ENCODE measurements at regions not wholly inside any gene's neighbourhood (a gene's known extent, or its start where the extent isn't known, plus 50 kb on each side); places are given as distances from the start of the nearest gene placed in this dataset.

- Histone ChIP-seq H3K27me3 (replicated peaks; ENCODE audit: control insufficient read depth, insufficient read depth, low read length) (no peaks in the 10 kb centered on the region), H3K9ac (ENCODE audit: low read length) (no peak overlapping the region), H3K4me3 (ENCODE audit: low read length) (no peak overlapping the region), H3K9me3 (ENCODE audit: control insufficient read depth, low read length) (peaks cover 5% of the 10 kb centered on the region), H3K4me1 (ENCODE audit: control insufficient read depth, insufficient read depth, low read length) (no peaks in the 10 kb centered on the region), H3K36me3 (ENCODE audit: control insufficient read depth, insufficient read depth, low read length, severe bottlenecking) (no peaks in the 10 kb centered on the region)
- peak; percentile 15 for DNase-seq (ENCODE audit: low read depth)
These were observed 769.5 kb upstream of the LUZP2 start for GRCh38 chr11:23727387-23727786.

DNA sequence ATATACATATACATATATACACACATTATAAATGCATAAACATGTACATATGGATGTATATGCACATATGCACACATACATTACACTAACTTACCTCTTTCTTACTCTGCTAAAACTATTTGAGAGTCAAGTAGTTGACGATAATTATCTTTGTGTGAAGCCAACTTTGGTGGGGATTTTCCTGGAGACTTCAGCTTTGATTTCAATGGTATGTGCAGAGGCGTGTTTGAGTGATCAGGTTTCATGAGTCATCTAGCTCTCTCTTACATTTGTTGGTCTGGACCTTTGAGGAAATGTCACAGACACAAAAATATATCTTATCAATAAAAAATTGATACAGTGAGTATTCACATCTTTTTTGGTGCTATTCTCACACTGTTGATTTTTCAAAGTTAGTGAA, 769.1 kb upstream of the LUZP2 start:
- H3K27me3 ChIP-seq (replicated peaks; ENCODE audit: control insufficient read depth, insufficient read depth, low read length) = no peaks in the 10 kb centered on the region
- H3K4me1 ChIP-seq (ENCODE audit: control insufficient read depth, insufficient read depth, low read length) = no peaks in the 10 kb centered on the region
- peak; percentile 84 for DNase-seq (ENCODE audit: low read depth)
- H3K4me3 ChIP-seq (ENCODE audit: low read length) = no peak overlapping the region
- no peak overlapping the region for H3K9ac ChIP-seq (ENCODE audit: low read length)
- H3K36me3 ChIP-seq (ENCODE audit: control insufficient read depth, insufficient read depth, low read length, severe bottlenecking) = no peaks in the 10 kb centered on the region
- peaks cover 5% of the 10 kb centered on the region for H3K9me3 ChIP-seq (ENCODE audit: control insufficient read depth, low read length)

- Histone ChIP-seq H3K4me1 (ENCODE audit: control insufficient read depth, insufficient read depth, low read length) (no peaks in the 10 kb centered on the region), H3K9me3 (ENCODE audit: control insufficient read depth, low read length) (peaks cover 2% of the 10 kb centered on the region), H3K36me3 (ENCODE audit: control insufficient read depth, insufficient read depth, low read length, severe bottlenecking) (no peaks in the 10 kb centered on the region), H3K27me3 (replicated peaks; ENCODE audit: control insufficient read depth, insufficient read depth, low read length) (no peaks in the 10 kb centered on the region), H3K4me3 (ENCODE audit: low read length) (no peak overlapping the region), H3K9ac (ENCODE audit: low read length) (no peak overlapping the region)
- no peak for DNase-seq (ENCODE audit: low read depth)
These were observed 767.8 kb upstream of the LUZP2 start for GRCh38 chr11:23729088-23729487.

GRCh38 chr11:23730307-23730998, 766.4 kb upstream of the LUZP2 start:
- no peak for DNase-seq (ENCODE audit: low read depth)
- H3K4me1 ChIP-seq (ENCODE audit: control insufficient read depth, insufficient read depth, low read length) = no peaks in the 10 kb centered on the region

GRCh38 chr11:23732026-23732425, 764.8 kb upstream of the LUZP2 start:
- Histone ChIP-seq H3K27me3 (replicated peaks; ENCODE audit: control insufficient read depth, insufficient read depth, low read length) (no peaks in the 10 kb centered on the region), H3K4me1 (ENCODE audit: control insufficient read depth, insufficient read depth, low read length) (no peaks in the 10 kb centered on the region), H3K9ac (ENCODE audit: low read length) (no peak overlapping the region), H3K4me3 (ENCODE audit: low read length) (no peak overlapping the region), H3K36me3 (ENCODE audit: control insufficient read depth, insufficient read depth, low read length, severe bottlenecking) (no peaks in the 10 kb centered on the region), H3K9me3 (ENCODE audit: control insufficient read depth, low read length) (peaks cover 6% of the 10 kb centered on the region)
- DNase-seq (ENCODE audit: low read depth) = peak; percentile 39

More at GRCh38 chr11:23730307-23730998, 766.4 kb upstream of the LUZP2 start:
- Histone ChIP-seq H3K36me3 (ENCODE audit: control insufficient read depth, insufficient read depth, low read length, severe bottlenecking) (no peaks in the 10 kb centered on the region), H3K9ac (ENCODE audit: low read length) (no peak overlapping the region), H3K27me3 (replicated peaks; ENCODE audit: control insufficient read depth, insufficient read depth, low read length) (no peaks in the 10 kb centered on the region), H3K4me3 (ENCODE audit: low read length) (no peak overlapping the region), H3K9me3 (ENCODE audit: control insufficient read depth, low read length) (peaks cover 2% of the 10 kb centered on the region)

DNA sequence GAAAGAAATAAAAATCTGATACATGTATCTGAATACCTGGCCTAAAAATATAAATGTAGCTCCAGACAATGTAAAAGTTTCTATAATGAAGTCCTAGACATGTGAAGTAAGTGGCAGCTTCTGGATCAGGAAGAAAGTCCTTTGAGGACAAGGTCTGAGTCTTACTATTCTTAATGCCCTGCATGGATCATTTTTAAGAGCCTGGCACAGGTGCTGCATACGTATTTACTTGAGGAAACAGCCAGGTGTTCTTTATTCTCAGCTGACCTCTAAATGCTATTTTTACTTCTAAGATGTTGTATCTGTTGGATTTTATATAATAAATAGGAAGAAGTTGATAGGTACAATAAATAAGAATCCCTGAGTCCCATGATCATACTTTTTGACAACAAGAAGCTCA, 750.0 kb upstream of the LUZP2 start:
- no peaks in the 10 kb centered on the region for H3K36me3 ChIP-seq (ENCODE audit: control insufficient read depth, insufficient read depth, low read length, severe bottlenecking)
- no peaks in the 10 kb centered on the region for H3K9me3 ChIP-seq (ENCODE audit: control insufficient read depth, low read length)
- no peak overlapping the region for H3K9ac ChIP-seq (ENCODE audit: low read length)
- no peaks in the 10 kb centered on the region for H3K27me3 ChIP-seq (replicated peaks; ENCODE audit: control insufficient read depth, insufficient read depth, low read length)
- H3K4me3 ChIP-seq (ENCODE audit: low read length) = no peak overlapping the region
- peaks cover 5% of the 10 kb centered on the region for H3K4me1 ChIP-seq (ENCODE audit: control insufficient read depth, insufficient read depth, low read length)
- no peak for DNase-seq (ENCODE audit: low read depth)

DNA sequence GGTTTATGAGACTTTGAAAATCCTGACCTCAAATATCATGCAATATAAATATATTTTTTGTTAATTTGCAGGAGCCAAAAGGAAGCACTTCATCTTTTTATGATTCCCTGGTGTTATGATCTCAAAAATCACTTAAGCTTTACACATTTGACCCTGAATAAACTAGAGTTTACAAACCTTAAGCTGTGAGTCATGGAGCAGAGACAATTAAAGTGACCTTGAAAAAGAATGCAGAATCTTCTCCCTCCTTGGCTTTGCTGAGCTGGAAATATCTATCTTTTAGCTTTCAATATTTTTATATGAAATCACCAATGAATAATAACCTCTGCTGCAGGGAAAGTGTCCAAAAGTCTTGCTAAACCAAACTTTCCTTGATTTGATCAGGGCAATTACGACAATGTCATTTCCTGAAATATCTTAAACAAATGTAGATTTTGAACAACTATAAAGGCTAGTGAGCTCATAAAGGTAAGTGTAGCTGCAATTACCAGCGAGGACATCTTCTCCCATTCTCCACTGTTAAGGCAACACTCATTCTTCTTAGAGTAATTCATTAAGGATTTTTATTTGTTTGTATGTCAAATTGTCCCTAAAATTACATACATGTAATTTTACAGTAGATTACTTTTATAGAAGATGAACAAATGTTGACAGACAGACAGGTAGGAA, 747.0 kb upstream of the LUZP2 start:
- peaks cover 5% of the 10 kb centered on the region for H3K4me1 ChIP-seq (ENCODE audit: control insufficient read depth, insufficient read depth, low read length)
- H3K36me3 ChIP-seq (ENCODE audit: control insufficient read depth, insufficient read depth, low read length, severe bottlenecking) = no peaks in the 10 kb centered on the region
- no peak for DNase-seq (ENCODE audit: low read depth)
- no peak overlapping the region for H3K4me3 ChIP-seq (ENCODE audit: low read length)
- no peaks in the 10 kb centered on the region for H3K27me3 ChIP-seq (replicated peaks; ENCODE audit: control insufficient read depth, insufficient read depth, low read length)
- H3K9me3 ChIP-seq (ENCODE audit: control insufficient read depth, low read length) = no peaks in the 10 kb centered on the region
- no peak overlapping the region for H3K9ac ChIP-seq (ENCODE audit: low read length)

- no peak overlapping the region for H3K4me3 ChIP-seq (ENCODE audit: low read length)
- DNase-seq (ENCODE audit: low read depth) = no peak
These were observed 745.6 kb upstream of the LUZP2 start for GRCh38 chr11:23751280-23751679.

DNA sequence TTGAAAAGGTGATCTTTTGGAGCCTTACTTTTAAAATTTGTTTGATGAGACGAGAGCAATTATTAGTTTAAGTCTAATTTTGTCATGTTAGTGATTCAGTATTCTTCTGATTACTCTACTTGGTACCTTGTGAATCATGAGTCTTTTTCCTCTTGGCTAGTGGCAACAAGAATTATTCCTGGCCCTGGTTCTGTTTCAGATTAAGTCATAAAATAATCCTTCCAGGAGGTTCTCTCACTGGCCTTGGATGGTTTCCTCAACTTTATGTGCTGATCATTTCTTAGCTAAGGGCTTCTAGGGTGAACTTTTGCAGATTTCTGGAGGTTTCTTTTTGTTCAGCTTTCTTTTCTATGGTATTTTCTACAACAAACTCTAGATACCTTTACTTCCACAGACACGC, 741.8 kb upstream of the LUZP2 start:
- Histone ChIP-seq H3K9me3 (ENCODE audit: control insufficient read depth, low read length) (no peaks in the 10 kb centered on the region), H3K4me3 (ENCODE audit: low read length) (no peak overlapping the region), H3K4me1 (ENCODE audit: control insufficient read depth, insufficient read depth, low read length) (peaks cover 12% of the 10 kb centered on the region), H3K36me3 (ENCODE audit: control insufficient read depth, insufficient read depth, low read length, severe bottlenecking) (no peaks in the 10 kb centered on the region), H3K27me3 (replicated peaks; ENCODE audit: control insufficient read depth, insufficient read depth, low read length) (no peaks in the 10 kb centered on the region), H3K9ac (ENCODE audit: low read length) (no peak overlapping the region)
- peak; percentile 0 for DNase-seq (ENCODE audit: low read depth)

More at GRCh38 chr11:23751280-23751679, 745.6 kb upstream of the LUZP2 start:
- no peaks in the 10 kb centered on the region for H3K27me3 ChIP-seq (replicated peaks; ENCODE audit: control insufficient read depth, insufficient read depth, low read length)
- H3K4me1 ChIP-seq (ENCODE audit: control insufficient read depth, insufficient read depth, low read length) = peaks cover 16% of the 10 kb centered on the region
- no peaks in the 10 kb centered on the region for H3K36me3 ChIP-seq (ENCODE audit: control insufficient read depth, insufficient read depth, low read length, severe bottlenecking)
- no peaks in the 10 kb centered on the region for H3K9me3 ChIP-seq (ENCODE audit: control insufficient read depth, low read length)
- H3K9ac ChIP-seq (ENCODE audit: low read length) = no peak overlapping the region

DNA sequence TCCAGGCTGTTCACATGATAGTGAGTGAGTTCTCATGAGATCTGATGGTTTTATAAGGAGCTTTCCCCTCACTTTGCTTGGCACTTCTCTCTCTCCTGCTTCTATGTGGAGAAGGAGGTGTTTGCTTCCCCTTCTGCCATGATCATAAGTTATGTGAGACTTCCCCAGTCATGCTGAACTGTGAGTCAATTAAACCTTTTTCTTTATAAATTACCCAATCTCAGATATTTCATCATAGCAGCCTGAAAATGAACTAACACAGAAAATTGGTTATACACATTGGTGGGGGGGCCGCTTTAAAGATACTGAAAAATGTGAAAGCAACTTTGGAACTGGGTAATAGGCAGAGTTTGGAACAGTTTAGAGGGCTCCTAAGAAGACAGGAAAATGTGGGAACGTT, 741.1 kb upstream of the LUZP2 start:
- H3K9me3 ChIP-seq (ENCODE audit: control insufficient read depth, low read length) = no peaks in the 10 kb centered on the region
- no peak overlapping the region for H3K9ac ChIP-seq (ENCODE audit: low read length)
- DNase-seq (ENCODE audit: low read depth) = peak; percentile 35
- H3K36me3 ChIP-seq (ENCODE audit: control insufficient read depth, insufficient read depth, low read length, severe bottlenecking) = no peaks in the 10 kb centered on the region
- peaks cover 12% of the 10 kb centered on the region for H3K4me1 ChIP-seq (ENCODE audit: control insufficient read depth, insufficient read depth, low read length)
- no peaks in the 10 kb centered on the region for H3K27me3 ChIP-seq (replicated peaks; ENCODE audit: control insufficient read depth, insufficient read depth, low read length)
- H3K4me3 ChIP-seq (ENCODE audit: low read length) = peak overlapping the region; percentile 43

DNA sequence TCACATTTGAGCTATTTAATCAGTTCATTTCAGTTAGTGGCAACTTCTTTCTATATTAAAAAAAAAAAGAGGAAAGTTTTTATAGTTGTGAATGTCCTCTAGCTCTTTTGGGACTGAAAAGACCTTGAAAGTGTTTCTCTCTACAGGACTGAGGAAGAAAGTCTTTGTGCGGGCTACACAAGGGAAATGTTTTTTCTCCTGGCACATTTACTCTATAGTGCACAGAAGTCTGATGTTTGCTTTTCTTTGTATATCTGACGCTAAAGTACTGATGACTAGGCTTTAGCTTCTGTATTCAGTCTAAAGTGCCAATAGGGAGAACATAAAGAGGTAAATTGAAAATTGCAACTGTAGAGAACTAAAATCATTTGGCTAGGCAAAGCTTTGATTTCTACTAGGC, 737.4 kb upstream of the LUZP2 start:
- Histone ChIP-seq H3K4me3 (ENCODE audit: low read length) (no peak overlapping the region), H3K4me1 (ENCODE audit: control insufficient read depth, insufficient read depth, low read length) (peaks cover 12% of the 10 kb centered on the region), H3K9me3 (ENCODE audit: control insufficient read depth, low read length) (no peaks in the 10 kb centered on the region), H3K27me3 (replicated peaks; ENCODE audit: control insufficient read depth, insufficient read depth, low read length) (no peaks in the 10 kb centered on the region), H3K9ac (ENCODE audit: low read length) (no peak overlapping the region), H3K36me3 (ENCODE audit: control insufficient read depth, insufficient read depth, low read length, severe bottlenecking) (no peaks in the 10 kb centered on the region)
- no peak for DNase-seq (ENCODE audit: low read depth)
